OCI-LY3 (cell line): ENCODE measurements at regions not wholly inside any gene's neighbourhood (a gene's known extent, or its start where the extent isn't known, plus 50 kb on each side); places are given as distances from the start of the nearest gene placed in this dataset.

Source experiments
- H2AFZ ChIP-seq: fragments of 200-600, 300-600 bp; shearing (Covaris generic); 2 replicates; pipeline ENCODE4 v1.6.0; 2014; ENCODE audit warnings: antibody characterized with exemption, low read depth, low read length
- H3K27ac ChIP-seq: fragments of 200-600, 300-600 bp; sonication (generic); 2 replicates; pipeline ENCODE4 v1.5.1; 2014; ENCODE audit warnings: mild to moderate bottlenecking, low read length, moderate library complexity, mixed read lengths
- H3K27me3 ChIP-seq: fragments of 200-600, 300-600 bp; sonication (generic); 2 replicates; pipeline ENCODE4 v1.6.1; 2014; ENCODE audit warnings: low read depth, low read length, mixed read lengths
- H3K36me3 ChIP-seq: fragments of 200-600, 300-600 bp; sonication (generic); replicated peaks from 2 replicates; pipeline ENCODE3; 2014; ENCODE audit warnings: low read depth, low read length, mixed read lengths
- H3K4me1 ChIP-seq: fragments of 300-600, 200-600 bp; sonication (generic); 2 replicates; pipeline ENCODE4 v1.6.1; 2014; ENCODE audit warnings: low read length, mixed read lengths
- H3K4me2 ChIP-seq: fragments of 200-600, 300-600 bp; sonication (generic); 2 replicates; pipeline ENCODE4 v1.6.1; 2014; ENCODE audit warnings: low read length, mixed read lengths
- H3K4me3 ChIP-seq: fragments of 300-600, 200-600 bp; sonication (generic); 2 replicates; pipeline ENCODE4 v1.5.1; 2014; ENCODE audit warnings: antibody characterized with exemption, mild to moderate bottlenecking, low read length, moderate library complexity
- H3K79me2 ChIP-seq: fragments of 300-600, 200-600 bp; shearing (Covaris generic); 2 replicates; pipeline ENCODE4 v1.6.1; 2014; ENCODE audit warnings: mild to moderate bottlenecking, low read length, mixed read lengths
- H3K9ac ChIP-seq: fragments of 300-600, 200-600 bp; shearing (Covaris generic); 2 replicates; pipeline ENCODE4 v1.6.0; 2014; ENCODE audit warnings: mild to moderate bottlenecking, low read length, moderate library complexity
- H3K9me3 ChIP-seq: fragments of 200-600, 300-600 bp; shearing (Covaris generic); 2 replicates; pipeline ENCODE4 v1.6.1; 2014; ENCODE audit warnings: low read length, mixed read lengths; ENCODE audit not compliant: insufficient read depth
- H4K20me1 ChIP-seq: fragments of 200-600, 300-600 bp; sonication (generic); 2 replicates; pipeline ENCODE4 v1.6.1; 2016; ENCODE audit warnings: low read length, mixed read lengths; ENCODE audit not compliant: insufficient read depth
- CTCF ChIP-seq: fragments of 200-600, 300-600 bp; sonication (generic); IDR thresholded peaks from 2 replicates; pipeline ENCODE4 v1.5.1; 2014; ENCODE audit warnings: antibody characterized with exemption, low read length, low read depth
- EZH2phosphoT487 ChIP-seq: fragments of 200-600 bp; shearing (Covaris generic); IDR thresholded peaks from 2 replicates; pipeline ENCODE4 v1.6.1; 2018; ENCODE audit warnings: antibody characterized with exemption, mixed run types, low read depth

DNA sequence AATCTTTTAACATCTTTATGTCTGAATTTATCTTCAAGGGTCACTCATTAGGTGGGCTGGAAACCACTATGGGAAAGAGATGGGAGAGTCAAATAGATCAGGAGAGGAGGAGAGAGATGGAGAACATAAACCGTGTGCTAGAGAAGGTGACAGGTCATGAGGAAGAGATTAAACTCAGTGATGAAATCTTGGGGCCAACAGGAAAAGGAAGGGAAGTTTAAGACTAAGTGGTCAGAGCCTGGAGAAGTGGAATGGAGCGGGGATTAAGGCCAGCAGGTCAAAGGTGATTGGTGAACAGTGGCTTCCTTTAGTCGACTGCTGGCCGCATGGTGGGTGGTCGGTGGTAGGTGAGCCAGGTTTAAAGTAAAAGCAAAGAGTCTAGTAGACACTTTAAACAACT, 169.3 kb upstream of the IVNS1ABP start:
- Histone ChIP-seq H3K79me2 (no peaks in the 10 kb centered on the region), H3K36me3 (no peaks in the 10 kb centered on the region), H3K4me1 (no peaks in the 10 kb centered on the region), H3K4me3 (no peak overlapping the region), H3K27ac (no peak overlapping the region), H3K4me2 (no peak overlapping the region), H3K27me3 (no peaks in the 10 kb centered on the region), H2AFZ (no peak overlapping the region), H4K20me1 (no peaks in the 10 kb centered on the region), H3K9me3 (no peaks in the 10 kb centered on the region), H3K9ac (no peak overlapping the region)
- TF ChIP-seq CTCF (no peak), EZH2phosphoT487 (no peak)

GRCh38 chr1:185483664-185484450, 166.8 kb upstream of the IVNS1ABP start:
- H3K9me3 ChIP-seq, result no peaks in the 10 kb centered on the region
- H2AFZ ChIP-seq, result peak overlapping the region; percentile 36; the same call in 1 of the 2 replicates
- H3K4me3 ChIP-seq, result no peak overlapping the region
- H3K4me1 ChIP-seq, result no peaks in the 10 kb centered on the region
- no peaks in the 10 kb centered on the region for H3K27me3 ChIP-seq
- H3K79me2 ChIP-seq, result no peaks in the 10 kb centered on the region
- no peak overlapping the region for H3K4me2 ChIP-seq
- no peak overlapping the region for H3K9ac ChIP-seq
- no peaks in the 10 kb centered on the region for H3K36me3 ChIP-seq
- no peaks in the 10 kb centered on the region for H4K20me1 ChIP-seq
- H3K27ac ChIP-seq, result no peak overlapping the region
- TF ChIP-seq EZH2phosphoT487 (no peak), CTCF (no peak)

DNA sequence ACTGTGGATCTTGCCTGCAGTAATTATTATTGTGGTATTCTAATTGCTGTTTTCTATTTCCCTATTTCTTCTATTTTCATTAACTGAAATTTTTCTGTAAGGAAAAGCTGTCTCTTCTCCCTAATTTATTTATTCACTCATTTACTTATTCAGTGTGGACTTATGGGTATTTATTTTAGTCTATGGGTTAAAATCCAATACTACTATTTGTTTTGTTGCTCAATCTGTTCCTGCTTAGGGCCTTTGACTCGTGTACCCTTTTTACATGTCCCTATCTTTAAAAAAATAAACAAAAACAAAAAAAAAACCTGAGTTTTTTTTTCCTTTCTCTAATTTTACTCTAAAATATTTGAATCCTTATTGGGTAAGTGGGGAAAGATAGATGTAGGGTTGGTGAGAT, 166.2 kb upstream of the IVNS1ABP start:
- Histone ChIP-seq H3K9me3 (no peaks in the 10 kb centered on the region), H3K79me2 (no peaks in the 10 kb centered on the region), H3K36me3 (no peaks in the 10 kb centered on the region), H4K20me1 (no peaks in the 10 kb centered on the region), H2AFZ (no peak overlapping the region), H3K27ac (no peak overlapping the region), H3K4me2 (no peak overlapping the region), H3K4me1 (no peaks in the 10 kb centered on the region), H3K27me3 (no peaks in the 10 kb centered on the region), H3K4me3 (no peak overlapping the region), H3K9ac (no peak overlapping the region)
- TF ChIP-seq EZH2phosphoT487, result no peak
- TF ChIP-seq CTCF, result no peak

DNA sequence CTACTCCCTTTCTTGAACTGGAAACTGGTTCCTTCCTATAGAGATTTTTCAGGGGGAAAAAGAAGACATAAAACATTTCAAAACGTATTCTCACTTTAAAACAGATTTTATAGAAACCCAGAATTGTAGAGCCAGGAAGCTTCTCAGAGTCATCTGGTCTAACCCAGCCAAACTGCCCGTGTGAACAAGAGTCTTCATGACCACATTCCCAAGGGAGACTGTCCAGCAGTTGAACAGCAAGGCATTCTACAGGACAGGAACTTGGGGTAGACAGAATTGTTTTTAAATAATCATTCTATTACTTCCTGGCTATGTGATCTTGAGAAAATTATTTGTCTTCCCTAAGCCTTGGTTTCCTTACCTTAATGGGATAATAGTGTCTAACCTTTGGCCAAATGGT, 163.5 kb upstream of the IVNS1ABP start:
- no peaks in the 10 kb centered on the region for H3K4me1 ChIP-seq
- H3K9ac ChIP-seq, result no peak overlapping the region
- no peak overlapping the region for H2AFZ ChIP-seq
- no peaks in the 10 kb centered on the region for H4K20me1 ChIP-seq
- H3K27ac ChIP-seq, result no peak overlapping the region
- H3K9me3 ChIP-seq, result no peaks in the 10 kb centered on the region
- H3K4me2 ChIP-seq, result no peak overlapping the region
- TF ChIP-seq EZH2phosphoT487, result no peak
- TF ChIP-seq CTCF, result no peak
- H3K4me3 ChIP-seq, result no peak overlapping the region
- H3K27me3 ChIP-seq, result no peaks in the 10 kb centered on the region
- no peaks in the 10 kb centered on the region for H3K79me2 ChIP-seq
- no peaks in the 10 kb centered on the region for H3K36me3 ChIP-seq
